Right ventricle myocardium superior (tissue), 1 donor: ENCODE measurements at regions not wholly inside any gene's neighbourhood (a gene's known extent, or its start where the extent isn't known, plus 50 kb on each side); places are given as distances from the start of the nearest gene placed in this dataset.
"Not testable (repeated sequence)": the region's sequence is repeated elsewhere in the genome, so short reads cannot be mapped to it uniquely, and the experiment has no call there.

Experiments
- ATAC-seq: fragments of 200-7000 bp; cut with Tn5 transposase; one replicate; pipeline ENCODE4 v1.9.1; 2020; ENCODE audit warnings: mild to moderate bottlenecking; ENCODE audit not compliant: poor library complexity
- DNase-seq: peaks from one replicate; pipeline ENCODE4 v3.0.0-alpha.2; 2020
- intact Hi-C: fragments of 100-400 bp; cut with DNase I; formaldehyde crosslinking; loops from one replicate; pipeline ENCODE4 v1.11.2; 2022
- donor health status: DM: no; HTN: yes; CAD: no; lungs with severe emphysema.

- intact Hi-C loops = no loop called here
- DNase-seq (peak; percentile 66), ATAC-seq (peak; percentile 71)
These were observed 219.5 kb downstream of the TMEM47 start for GRCh38 chrX:34437586-34437985.

GRCh38 chrX:34426334-34426733, 230.8 kb downstream of the TMEM47 start:
- DNase-seq (no peak), ATAC-seq (no peak)
- intact Hi-C loops = no loop called here

DNA sequence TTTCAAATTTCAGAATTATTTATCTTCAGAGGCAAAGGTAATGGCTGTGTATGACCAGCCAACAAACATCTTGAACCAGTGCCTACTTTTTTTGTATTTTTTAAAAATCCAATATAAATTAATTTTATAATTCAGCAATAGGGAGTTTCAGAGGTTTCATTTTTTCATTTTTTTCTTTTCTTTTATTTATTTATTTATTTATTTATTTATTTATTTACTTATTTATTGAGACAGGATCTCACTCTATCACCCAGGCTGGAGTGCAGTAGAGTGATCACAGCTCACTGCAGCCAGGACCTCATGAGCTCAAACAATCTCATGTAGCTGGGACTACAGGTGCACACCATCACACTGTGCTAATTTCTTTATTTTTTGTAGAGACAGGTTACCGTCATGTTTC, 250.5 kb downstream of the TMEM47 start:
- ATAC-seq (no peak), DNase-seq (no peak)
- intact Hi-C loops = no loop called here

DNA sequence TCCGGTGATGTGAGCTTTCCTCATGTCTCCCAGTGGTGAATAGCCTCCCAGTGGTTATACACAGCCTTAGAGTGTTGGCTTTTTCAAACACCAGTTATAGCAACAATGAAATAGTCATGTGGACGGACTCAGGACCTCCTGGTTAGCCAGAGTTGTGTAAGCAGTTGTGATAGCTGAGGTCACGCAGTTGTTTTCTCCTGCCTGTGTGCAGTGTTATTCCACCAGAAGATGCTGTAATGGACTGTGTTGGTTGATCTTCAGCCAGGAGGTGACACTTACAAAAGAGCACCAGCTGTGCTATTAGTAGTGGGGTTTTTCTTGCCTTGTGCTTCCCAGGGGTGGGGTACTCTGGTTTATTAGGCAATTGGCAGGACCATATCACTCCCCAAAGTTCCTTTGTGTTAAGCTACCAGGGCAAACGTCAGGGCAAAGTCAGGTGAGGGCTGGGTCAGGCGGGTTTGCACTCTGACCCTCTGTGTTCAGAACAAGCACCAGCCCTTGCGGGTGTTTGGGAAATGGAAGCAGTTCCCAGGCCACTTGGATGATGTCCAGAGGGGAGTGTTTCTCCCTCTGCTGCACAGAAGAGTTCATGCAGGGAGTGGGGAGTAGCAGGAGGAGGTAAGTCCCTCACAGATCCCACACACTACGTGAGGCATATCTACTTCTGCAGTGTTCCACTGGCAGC, 252.6 kb downstream of the TMEM47 start:
- DNase-seq = peak; percentile 35
- intact Hi-C loops = no loop called here
- peak; percentile 79 for ATAC-seq

GRCh38 chrX:34401411-34401810, 255.7 kb downstream of the TMEM47 start:
- no peak for DNase-seq
- no peak for ATAC-seq
- intact Hi-C loops = no loop called here

- intact Hi-C loops = no loop called here
- ATAC-seq (no peak), DNase-seq (no peak)
These were observed 250.3 kb upstream of the FAM47A start for GRCh38 chrX:34382416-34382815.

DNA sequence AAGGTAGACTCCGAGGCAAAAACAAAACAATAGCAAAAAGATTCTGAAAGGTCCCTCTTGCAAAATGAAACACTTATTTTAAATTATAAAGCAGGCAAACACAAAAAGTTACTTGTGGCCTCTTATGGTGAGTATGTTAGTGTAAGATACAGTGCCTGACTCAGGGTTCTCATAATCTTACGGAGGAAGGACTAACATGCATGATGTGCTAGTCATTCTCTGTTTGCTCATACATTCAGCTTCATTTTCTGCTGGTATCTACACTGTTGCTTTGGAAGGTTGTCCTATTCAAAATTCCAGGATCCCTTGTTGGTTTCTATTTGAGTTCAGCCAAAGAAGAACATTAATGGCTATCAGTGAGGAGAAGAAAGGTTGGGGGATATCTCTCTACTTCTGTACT, 249.1 kb upstream of the FAM47A start:
- intact Hi-C loops = no loop called here
- DNase-seq (no peak), ATAC-seq (no peak)

DNA sequence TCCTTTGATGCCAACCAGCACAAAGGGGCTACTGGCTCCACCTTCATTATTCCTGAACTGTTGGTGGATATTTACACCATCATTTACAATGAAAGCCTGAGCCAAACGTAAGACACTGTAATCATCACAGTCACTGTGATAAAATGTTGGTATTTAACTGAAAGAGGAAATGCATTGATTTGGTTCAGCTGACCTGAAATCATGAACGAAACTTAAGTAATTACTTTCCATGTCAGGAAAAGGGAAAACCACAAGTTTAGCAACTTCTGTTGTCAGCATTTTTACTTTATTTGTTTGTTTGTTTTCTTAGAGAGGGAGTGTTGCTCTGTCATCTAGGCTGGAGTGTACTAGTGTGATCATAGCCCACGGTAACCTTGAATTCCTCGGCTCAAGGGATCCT, 247.8 kb upstream of the FAM47A start:
- no peak for ATAC-seq
- intact Hi-C loops = no loop called here

DNA sequence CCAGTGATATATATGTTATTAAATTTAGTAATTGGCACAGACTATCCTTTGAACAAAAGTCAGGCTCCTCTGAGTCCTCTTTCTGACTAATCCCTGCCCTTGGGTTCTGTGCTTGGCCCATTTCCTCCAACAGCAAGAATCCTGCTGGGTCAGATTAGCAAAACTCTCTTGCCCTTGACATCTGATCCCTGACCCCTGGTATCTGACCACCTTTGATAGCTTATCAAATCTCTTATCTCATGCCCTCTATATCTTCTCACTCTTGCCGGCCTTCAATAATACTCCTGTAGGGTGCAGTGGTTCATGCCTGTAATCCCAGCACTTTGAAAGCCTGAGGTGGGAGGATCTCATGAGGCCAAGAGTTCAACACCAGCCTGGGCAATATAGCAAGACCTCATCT, 245.5 kb upstream of the FAM47A start:
- intact Hi-C loops = no loop called here
- DNase-seq (no peak), ATAC-seq (no peak)

More for the DNA sequence above, 247.8 kb upstream of the FAM47A start:
- no peak for DNase-seq

DNA sequence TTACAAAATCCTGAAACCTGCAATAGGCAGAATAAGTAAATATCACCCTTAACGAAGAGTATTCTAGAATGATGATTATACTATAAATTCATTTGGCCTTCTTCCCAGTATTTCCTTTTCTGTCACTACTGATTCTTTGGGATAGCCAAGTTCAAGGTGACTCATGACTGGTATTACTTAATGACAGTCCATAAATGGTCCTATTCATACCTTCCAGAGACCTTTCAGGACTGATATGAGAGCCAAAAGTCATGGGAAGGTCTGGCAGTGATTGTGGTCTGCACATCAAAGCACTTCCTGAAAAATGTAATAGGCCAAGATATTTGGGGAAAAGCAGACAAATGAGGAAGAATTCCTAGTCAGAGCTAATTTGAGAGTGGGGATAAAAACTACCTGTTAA, 239.6 kb upstream of the FAM47A start:
- DNase-seq (no peak), ATAC-seq (no peak)
- intact Hi-C loops = no loop called here

DNA sequence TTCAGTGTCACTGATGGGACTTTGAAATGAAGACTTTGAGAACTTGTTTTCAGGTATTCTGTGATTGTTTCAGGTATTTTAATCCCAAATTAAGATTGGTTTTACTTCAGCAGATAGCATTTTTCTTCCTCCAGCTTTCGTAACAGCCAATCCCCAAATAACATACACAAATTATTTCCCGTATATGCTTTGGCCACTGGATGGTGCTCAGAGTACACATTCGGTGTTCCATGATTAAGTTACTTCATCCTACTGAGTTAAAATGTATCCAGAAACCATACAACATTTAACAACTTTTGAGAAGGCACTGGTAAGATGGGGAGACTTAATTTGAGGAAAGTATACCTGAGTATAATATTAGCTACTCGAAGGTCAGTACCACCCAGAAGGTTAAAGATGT, 233.4 kb upstream of the FAM47A start:
- ATAC-seq (no peak), DNase-seq (no peak)
- intact Hi-C loops = no loop called here

- no peak for DNase-seq
- intact Hi-C loops = no loop called here
- no peak for ATAC-seq
These were observed 218.6 kb upstream of the FAM47A start for GRCh38 chrX:34350561-34351335.

DNA sequence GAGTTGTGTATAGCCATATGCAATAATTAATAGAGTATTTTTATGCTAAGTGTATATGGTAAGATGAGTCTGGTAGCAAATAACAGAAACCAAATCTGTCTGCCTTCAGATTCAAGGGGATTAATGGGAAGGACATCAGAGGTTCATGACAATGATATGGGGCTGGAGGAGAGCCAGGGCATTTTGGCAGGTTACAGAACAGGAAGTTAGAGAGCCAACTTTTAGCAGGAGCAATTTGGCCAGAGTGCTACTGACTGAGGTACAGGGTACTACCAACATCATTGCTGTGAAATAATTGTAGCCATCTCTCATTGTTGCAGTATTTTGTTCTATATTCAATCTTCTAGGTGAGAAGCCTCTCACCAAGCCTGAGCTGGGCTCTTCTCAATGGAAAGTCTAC, 210.9 kb upstream of the FAM47A start:
- intact Hi-C loops = no loop called here
- DNase-seq (no peak), ATAC-seq (no peak)

- ATAC-seq (no peak), DNase-seq (no peak)
- intact Hi-C loops = no loop called here
These were observed 209.7 kb upstream of the FAM47A start for GRCh38 chrX:34341814-34342213.

GRCh38 chrX:34341258-34341657, 209.1 kb upstream of the FAM47A start:
- ATAC-seq = no peak
- no peak for DNase-seq
- intact Hi-C loops = no loop called here

- intact Hi-C loops = no loop called here
- DNase-seq (no peak), ATAC-seq (no peak)
These were observed 205.9 kb upstream of the FAM47A start for GRCh38 chrX:34338046-34338445.

DNA sequence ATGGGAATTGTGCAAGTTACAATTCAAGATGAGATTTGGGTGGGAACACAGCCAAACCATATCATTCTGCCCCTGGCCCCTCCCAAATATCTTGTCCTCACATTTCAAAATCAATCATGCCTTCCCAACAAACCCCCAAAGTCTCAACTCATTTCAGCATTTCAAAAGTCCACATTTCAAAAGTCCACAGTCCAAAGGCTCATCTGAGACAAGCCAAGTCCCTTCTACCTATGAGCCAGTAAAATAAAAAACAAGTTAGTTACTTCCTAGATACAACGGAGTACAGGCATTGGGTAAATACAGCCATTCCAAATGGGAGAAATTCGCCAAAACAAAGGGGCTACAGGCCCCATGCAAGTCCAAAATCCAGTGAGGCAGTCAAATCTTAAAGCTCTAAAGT, 203.3 kb upstream of the FAM47A start:
- DNase-seq, ATAC-seq, intact Hi-C loops: not testable (repeated sequence)

GRCh38 chrX:34332334-34332733, 200.2 kb upstream of the FAM47A start:
- DNase-seq (no peak), ATAC-seq (no peak)
- intact Hi-C loops = no loop called here

DNA sequence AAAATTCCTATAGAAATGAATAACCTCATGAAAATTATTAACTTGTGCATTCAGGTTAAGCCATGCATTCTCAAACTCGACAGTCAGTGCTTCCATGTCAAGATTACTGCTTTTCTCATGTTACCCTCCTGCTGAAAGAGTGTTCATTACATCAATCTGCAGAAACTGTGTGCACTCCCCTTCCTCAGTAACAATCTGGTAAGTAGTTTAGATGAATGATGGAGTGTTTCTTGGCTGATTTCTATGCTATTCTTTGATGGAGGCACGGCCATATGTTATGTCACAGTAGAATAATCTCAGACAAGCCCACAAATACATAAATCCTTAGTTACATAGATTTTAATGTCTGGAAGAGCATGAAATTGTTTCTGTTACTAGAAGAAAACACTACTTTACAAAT, 193.3 kb upstream of the FAM47A start:
- intact Hi-C loops = no loop called here
- no peak for DNase-seq
- ATAC-seq = no peak

DNA sequence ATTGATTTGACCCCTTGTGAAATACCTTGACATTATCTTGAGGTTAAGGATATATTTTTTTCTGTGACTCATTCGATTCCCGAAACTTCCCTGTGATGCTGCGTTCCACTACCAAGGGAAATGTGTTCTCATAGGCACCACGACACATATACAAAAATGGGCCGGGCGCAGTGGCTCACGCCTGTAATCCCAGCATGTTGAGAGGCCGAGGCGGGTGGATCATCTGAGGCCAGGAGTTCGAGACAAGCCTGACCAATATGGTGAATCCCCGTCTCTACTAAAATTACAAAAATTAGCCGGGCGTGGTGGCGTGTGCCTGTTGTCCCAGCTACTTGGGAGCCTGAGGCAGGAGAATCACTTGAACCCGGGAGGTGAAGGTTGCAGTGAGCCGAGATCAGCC, 188.3 kb upstream of the FAM47A start:
- DNase-seq, intact Hi-C loops, ATAC-seq: not testable (repeated sequence)
